ENCODE measurements at regions not wholly inside any gene's neighbourhood (a gene's known extent, or its start where the extent isn't known, plus 50 kb on each side); places are given as distances from the start of the nearest gene placed in this dataset.
"Not testable (repeated sequence)": the region's sequence is repeated elsewhere in the genome, so short reads cannot be mapped to it uniquely, and the experiment has no call there.

DNA sequence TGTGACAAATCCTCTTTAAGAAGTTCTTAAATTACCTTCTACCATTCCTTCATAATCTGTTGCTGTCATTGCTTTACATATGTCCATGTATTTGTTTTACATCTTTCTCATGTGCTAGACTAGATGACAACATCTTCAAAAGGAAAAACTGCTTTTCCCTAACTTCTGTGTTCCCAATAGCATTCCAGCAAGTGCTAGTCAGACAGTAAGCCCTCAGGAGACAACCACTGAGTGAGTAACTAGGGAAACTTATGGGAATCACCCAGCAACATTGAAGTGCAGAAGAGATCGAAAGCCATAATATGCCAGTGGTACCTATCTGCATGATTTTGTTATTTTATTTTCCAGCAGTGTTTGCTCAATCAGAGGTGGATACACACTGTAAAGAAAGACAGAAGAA, 889.7 kb upstream of the API5 start:
- TF ChIP-seq POLR2AphosphoS5 (IDR thresholded peaks at IDR 0.05; ENCODE audit: low read depth) (no peak), REST (IDR thresholded peaks at IDR 0.05; ENCODE audit: insufficient replicate concordance, low read depth) (no peak), GABPA (IDR thresholded peaks at IDR 0.05; ENCODE audit: low read depth) (no peak), SPI1 (IDR thresholded peaks at IDR 0.05; ENCODE audit: borderline replicate concordance, low read depth) (no peak)
- TF ChIP-seq, protein P1, sequence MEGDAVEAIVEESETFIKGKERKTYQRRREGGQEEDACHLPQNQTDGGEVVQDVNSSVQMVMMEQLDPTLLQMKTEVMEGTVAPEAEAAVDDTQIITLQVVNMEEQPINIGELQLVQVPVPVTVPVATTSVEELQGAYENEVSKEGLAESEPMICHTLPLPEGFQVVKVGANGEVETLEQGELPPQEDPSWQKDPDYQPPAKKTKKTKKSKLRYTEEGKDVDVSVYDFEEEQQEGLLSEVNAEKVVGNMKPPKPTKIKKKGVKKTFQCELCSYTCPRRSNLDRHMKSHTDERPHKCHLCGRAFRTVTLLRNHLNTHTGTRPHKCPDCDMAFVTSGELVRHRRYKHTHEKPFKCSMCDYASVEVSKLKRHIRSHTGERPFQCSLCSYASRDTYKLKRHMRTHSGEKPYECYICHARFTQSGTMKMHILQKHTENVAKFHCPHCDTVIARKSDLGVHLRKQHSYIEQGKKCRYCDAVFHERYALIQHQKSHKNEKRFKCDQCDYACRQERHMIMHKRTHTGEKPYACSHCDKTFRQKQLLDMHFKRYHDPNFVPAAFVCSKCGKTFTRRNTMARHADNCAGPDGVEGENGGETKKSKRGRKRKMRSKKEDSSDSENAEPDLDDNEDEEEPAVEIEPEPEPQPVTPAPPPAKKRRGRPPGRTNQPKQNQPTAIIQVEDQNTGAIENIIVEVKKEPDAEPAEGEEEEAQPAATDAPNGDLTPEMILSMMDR (IDR thresholded peaks at IDR 0.05; ENCODE audit: insufficient read depth, low read length): no peak
- Histone ChIP-seq H3K4me3 (replicated peaks; ENCODE audit: insufficient read depth, low read length) (no peak overlapping the region), H3K27me3 (ENCODE audit: insufficient read depth, poor library complexity, severe bottlenecking) (no peaks in the 10 kb centered on the region), H3K27ac (replicated peaks) (no peak overlapping the region)
- no peak for DNase-seq (ENCODE audit: low read depth in 1 of 2, low spot score in 1 of 2)

- DNase-seq (ENCODE audit: low read depth in 1 of 2, low spot score in 1 of 2); H3K27me3 ChIP-seq (ENCODE audit: insufficient read depth, poor library complexity, severe bottlenecking); H3K27ac ChIP-seq (replicated peaks); H3K4me3 ChIP-seq (replicated peaks; ENCODE audit: insufficient read depth, low read length): not testable (repeated sequence)
Observed at GRCh38 chr11:42434911-42435310, 876.9 kb upstream of the API5 start.

- TF ChIP-seq GABPA (IDR thresholded peaks at IDR 0.05; ENCODE audit: low read depth) (no peak), SPI1 (IDR thresholded peaks at IDR 0.05; ENCODE audit: borderline replicate concordance, low read depth) (no peak), REST (IDR thresholded peaks at IDR 0.05; ENCODE audit: insufficient replicate concordance, low read depth) (no peak), POLR2AphosphoS5 (IDR thresholded peaks at IDR 0.05; ENCODE audit: low read depth) (no peak)
- TF ChIP-seq, protein P1 (IDR thresholded peaks at IDR 0.05; ENCODE audit: insufficient read depth, low read length): no peak
- Histone ChIP-seq H3K27ac (replicated peaks) (no peak overlapping the region), H3K27me3 (ENCODE audit: insufficient read depth, poor library complexity, severe bottlenecking) (no peaks in the 10 kb centered on the region), H3K4me3 (replicated peaks; ENCODE audit: insufficient read depth, low read length) (no peak overlapping the region)
- DNase-seq (ENCODE audit: low read depth in 1 of 2, low spot score in 1 of 2): no peak
Observed at GRCh38 chr11:42444406-42444805, 867.4 kb upstream of the API5 start.

DNA sequence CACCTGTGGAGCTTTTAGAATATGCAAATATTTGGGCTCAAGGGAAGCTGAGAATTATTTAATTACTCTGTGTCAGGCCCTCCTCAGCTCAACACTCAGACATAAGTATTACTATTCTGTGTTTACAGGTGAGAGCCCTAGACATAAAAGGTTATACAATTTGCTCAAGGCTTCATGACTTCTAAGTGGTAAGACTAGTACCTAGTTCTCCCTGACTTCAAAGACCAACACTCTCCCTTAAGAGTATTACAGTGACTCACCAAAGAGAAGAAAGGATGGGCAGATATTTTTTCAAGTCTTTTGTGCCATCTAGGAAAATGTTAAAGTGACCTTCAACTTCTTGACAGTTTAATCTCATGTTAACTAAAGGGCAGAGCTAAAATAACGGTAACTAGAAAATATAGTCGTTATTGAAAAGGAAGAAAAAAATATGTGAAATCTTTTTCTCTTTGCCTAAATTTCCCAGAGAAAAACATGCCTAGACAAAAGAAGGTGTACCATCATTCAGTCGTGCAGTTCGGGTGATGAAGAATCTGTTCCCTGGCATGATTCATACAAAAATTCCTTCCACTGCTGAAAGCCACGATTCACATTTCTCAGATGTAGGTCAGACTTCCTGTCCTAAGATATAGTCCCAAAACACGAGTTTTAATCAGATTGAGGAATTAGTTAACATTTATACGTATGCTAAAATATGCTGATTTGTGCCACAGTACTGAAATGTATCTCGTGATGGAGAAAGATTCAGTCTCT, 849.1 kb upstream of the API5 start:
- Histone ChIP-seq H3K27me3 (ENCODE audit: insufficient read depth, poor library complexity, severe bottlenecking) (no peaks in the 10 kb centered on the region), H3K4me3 (replicated peaks; ENCODE audit: insufficient read depth, low read length) (no peak overlapping the region), H3K27ac (replicated peaks) (no peak overlapping the region)
- no peak for DNase-seq (ENCODE audit: low read depth in 1 of 2, low spot score in 1 of 2)
- TF ChIP-seq POLR2AphosphoS5 (IDR thresholded peaks at IDR 0.05; ENCODE audit: low read depth) (no peak), GABPA (IDR thresholded peaks at IDR 0.05; ENCODE audit: low read depth) (no peak), SPI1 (IDR thresholded peaks at IDR 0.05; ENCODE audit: borderline replicate concordance, low read depth) (no peak), REST (IDR thresholded peaks at IDR 0.05; ENCODE audit: insufficient replicate concordance, low read depth) (no peak)
- TF ChIP-seq, protein P1 (IDR thresholded peaks at IDR 0.05; ENCODE audit: insufficient read depth, low read length): no peak
